WTC11 (cell line): ENCODE measurements at regions not wholly inside any gene's neighbourhood (a gene's known extent, or its start where the extent isn't known, plus 50 kb on each side); places are given as distances from the start of the nearest gene placed in this dataset.

ENCODE experiments used
- ESRRA ChIP-seq: sonication (generic); formaldehyde crosslinking; IDR thresholded peaks from 2 replicates; pipeline ENCODE4 v1.8.1; 2022; ENCODE audit warnings: mild to moderate bottlenecking, missing genetic modification reagents, borderline replicate concordance
- FOXP1 ChIP-seq: sonication (generic); formaldehyde crosslinking; IDR thresholded peaks from 2 replicates; pipeline ENCODE4 v1.8.0; 2022; ENCODE audit warnings: missing genetic modification reagents, mild to moderate bottlenecking, moderate library complexity, borderline replicate concordance
- JUN ChIP-seq: sonication (generic); formaldehyde crosslinking; IDR thresholded peaks from 2 replicates; pipeline ENCODE4 v1.8.0; 2023; ENCODE audit warnings: mild to moderate bottlenecking, missing genetic modification reagents
- NFYB ChIP-seq: sonication (generic); formaldehyde crosslinking; conservative IDR thresholded peaks from 2 replicates; pipeline ENCODE4 v1.8.0; 2022; ENCODE audit warnings: low read depth, missing genetic modification reagents
- RELA ChIP-seq: sonication (generic); formaldehyde crosslinking; IDR thresholded peaks from 2 replicates; pipeline ENCODE4 v1.8.1; 2022; ENCODE audit warnings: missing genetic modification reagents, mild to moderate bottlenecking, borderline replicate concordance
- SP1 ChIP-seq: sonication (generic); formaldehyde crosslinking; conservative IDR thresholded peaks from 2 replicates; pipeline ENCODE4 v1.8.1; 2022; ENCODE audit warnings: missing genetic modification reagents
- ZNF121 ChIP-seq: sonication (generic); formaldehyde crosslinking; IDR thresholded peaks from 2 replicates; pipeline ENCODE4 v1.8.0; 2023; ENCODE audit warnings: missing genetic modification reagents
- ZNF423 ChIP-seq: fragments of 250-450 bp; sonication (Bioruptor Pico); IDR thresholded peaks from 2 replicates; pipeline ENCODE4 v2.1.2; 2022; ENCODE audit warnings: mild to moderate bottlenecking, moderate library complexity
- TF ChIP-seq, protein P1 (sequence below): fragments of 200-600 bp; IDR thresholded peaks from 2 replicates; pipeline ENCODE4 v1.8.0; 2022; ENCODE audit warnings: antibody characterized with exemption
- TF ChIP-seq, protein P2 (sequence below): sonication (generic); formaldehyde crosslinking; IDR thresholded peaks from 2 replicates; pipeline ENCODE4 v1.8.1; 2023; ENCODE audit warnings: mild to moderate bottlenecking, missing genetic modification reagents, borderline replicate concordance
- TF ChIP-seq, protein P3 (sequence below): sonication (generic); formaldehyde crosslinking; IDR thresholded peaks from 2 replicates; pipeline ENCODE4 v1.8.0; 2022; ENCODE audit warnings: mild to moderate bottlenecking, missing genetic modification reagents
- TF ChIP-seq, protein P4 (sequence below): sonication (generic); formaldehyde crosslinking; IDR thresholded peaks from 2 replicates; pipeline ENCODE4 v1.8.1; 2023; ENCODE audit warnings: mild to moderate bottlenecking, missing genetic modification reagents
- TF ChIP-seq, protein P5 (sequence below): sonication (generic); formaldehyde crosslinking; IDR thresholded peaks from 2 replicates; pipeline ENCODE4 v1.8.0; 2023; ENCODE audit warnings: missing genetic modification reagents, mild to moderate bottlenecking, borderline replicate concordance

DNA sequence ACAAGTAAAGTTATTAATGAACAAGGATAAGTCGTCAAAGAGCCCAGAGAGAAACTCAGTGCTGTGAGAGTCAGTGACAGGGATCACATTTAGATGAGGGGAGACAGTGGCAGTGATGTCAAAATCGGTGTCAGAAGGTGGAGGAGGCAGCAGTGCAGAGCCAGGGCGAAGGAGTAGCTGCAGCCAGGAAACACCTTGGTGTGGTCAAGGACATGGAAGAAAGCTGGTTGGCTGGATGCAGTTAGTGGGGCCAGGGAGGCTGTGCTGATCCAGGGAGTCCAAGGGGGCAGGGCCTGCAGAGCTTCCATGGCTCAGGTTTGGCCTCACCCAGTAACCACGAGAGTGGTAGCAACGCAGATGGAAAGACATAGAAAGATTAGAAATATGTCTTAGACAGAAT is 50.7 kb upstream of the ADORA2B start:
- TF ChIP-seq, protein P1, sequence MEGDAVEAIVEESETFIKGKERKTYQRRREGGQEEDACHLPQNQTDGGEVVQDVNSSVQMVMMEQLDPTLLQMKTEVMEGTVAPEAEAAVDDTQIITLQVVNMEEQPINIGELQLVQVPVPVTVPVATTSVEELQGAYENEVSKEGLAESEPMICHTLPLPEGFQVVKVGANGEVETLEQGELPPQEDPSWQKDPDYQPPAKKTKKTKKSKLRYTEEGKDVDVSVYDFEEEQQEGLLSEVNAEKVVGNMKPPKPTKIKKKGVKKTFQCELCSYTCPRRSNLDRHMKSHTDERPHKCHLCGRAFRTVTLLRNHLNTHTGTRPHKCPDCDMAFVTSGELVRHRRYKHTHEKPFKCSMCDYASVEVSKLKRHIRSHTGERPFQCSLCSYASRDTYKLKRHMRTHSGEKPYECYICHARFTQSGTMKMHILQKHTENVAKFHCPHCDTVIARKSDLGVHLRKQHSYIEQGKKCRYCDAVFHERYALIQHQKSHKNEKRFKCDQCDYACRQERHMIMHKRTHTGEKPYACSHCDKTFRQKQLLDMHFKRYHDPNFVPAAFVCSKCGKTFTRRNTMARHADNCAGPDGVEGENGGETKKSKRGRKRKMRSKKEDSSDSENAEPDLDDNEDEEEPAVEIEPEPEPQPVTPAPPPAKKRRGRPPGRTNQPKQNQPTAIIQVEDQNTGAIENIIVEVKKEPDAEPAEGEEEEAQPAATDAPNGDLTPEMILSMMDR = no peak
- no peak for TF ChIP-seq RELA (CRISPR knock-in tag)
- TF ChIP-seq ZNF121 (CRISPR knock-in tag) = no peak
- no peak for TF ChIP-seq ZNF423 (CRISPR knock-in tag)
- TF ChIP-seq, protein P2, sequence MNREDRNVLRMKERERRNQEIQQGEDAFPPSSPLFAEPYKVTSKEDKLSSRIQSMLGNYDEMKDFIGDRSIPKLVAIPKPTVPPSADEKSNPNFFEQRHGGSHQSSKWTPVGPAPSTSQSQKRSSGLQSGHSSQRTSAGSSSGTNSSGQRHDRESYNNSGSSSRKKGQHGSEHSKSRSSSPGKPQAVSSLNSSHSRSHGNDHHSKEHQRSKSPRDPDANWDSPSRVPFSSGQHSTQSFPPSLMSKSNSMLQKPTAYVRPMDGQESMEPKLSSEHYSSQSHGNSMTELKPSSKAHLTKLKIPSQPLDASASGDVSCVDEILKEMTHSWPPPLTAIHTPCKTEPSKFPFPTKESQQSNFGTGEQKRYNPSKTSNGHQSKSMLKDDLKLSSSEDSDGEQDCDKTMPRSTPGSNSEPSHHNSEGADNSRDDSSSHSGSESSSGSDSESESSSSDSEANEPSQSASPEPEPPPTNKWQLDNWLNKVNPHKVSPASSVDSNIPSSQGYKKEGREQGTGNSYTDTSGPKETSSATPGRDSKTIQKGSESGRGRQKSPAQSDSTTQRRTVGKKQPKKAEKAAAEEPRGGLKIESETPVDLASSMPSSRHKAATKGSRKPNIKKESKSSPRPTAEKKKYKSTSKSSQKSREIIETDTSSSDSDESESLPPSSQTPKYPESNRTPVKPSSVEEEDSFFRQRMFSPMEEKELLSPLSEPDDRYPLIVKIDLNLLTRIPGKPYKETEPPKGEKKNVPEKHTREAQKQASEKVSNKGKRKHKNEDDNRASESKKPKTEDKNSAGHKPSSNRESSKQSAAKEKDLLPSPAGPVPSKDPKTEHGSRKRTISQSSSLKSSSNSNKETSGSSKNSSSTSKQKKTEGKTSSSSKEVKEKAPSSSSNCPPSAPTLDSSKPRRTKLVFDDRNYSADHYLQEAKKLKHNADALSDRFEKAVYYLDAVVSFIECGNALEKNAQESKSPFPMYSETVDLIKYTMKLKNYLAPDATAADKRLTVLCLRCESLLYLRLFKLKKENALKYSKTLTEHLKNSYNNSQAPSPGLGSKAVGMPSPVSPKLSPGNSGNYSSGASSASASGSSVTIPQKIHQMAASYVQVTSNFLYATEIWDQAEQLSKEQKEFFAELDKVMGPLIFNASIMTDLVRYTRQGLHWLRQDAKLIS (CRISPR knock-in tag) = no peak
- TF ChIP-seq JUN (CRISPR knock-in tag) = no peak
- no peak for TF ChIP-seq ESRRA (CRISPR knock-in tag)
- TF ChIP-seq SP1 (CRISPR knock-in tag) = no peak
- TF ChIP-seq, protein P3, sequence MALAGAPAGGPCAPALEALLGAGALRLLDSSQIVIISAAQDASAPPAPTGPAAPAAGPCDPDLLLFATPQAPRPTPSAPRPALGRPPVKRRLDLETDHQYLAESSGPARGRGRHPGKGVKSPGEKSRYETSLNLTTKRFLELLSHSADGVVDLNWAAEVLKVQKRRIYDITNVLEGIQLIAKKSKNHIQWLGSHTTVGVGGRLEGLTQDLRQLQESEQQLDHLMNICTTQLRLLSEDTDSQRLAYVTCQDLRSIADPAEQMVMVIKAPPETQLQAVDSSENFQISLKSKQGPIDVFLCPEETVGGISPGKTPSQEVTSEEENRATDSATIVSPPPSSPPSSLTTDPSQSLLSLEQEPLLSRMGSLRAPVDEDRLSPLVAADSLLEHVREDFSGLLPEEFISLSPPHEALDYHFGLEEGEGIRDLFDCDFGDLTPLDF (CRISPR knock-in tag) = no peak
- no peak for TF ChIP-seq FOXP1 (CRISPR knock-in tag)
- TF ChIP-seq, protein P4, sequence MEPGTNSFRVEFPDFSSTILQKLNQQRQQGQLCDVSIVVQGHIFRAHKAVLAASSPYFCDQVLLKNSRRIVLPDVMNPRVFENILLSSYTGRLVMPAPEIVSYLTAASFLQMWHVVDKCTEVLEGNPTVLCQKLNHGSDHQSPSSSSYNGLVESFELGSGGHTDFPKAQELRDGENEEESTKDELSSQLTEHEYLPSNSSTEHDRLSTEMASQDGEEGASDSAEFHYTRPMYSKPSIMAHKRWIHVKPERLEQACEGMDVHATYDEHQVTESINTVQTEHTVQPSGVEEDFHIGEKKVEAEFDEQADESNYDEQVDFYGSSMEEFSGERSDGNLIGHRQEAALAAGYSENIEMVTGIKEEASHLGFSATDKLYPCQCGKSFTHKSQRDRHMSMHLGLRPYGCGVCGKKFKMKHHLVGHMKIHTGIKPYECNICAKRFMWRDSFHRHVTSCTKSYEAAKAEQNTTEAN (CRISPR knock-in tag) = no peak
- TF ChIP-seq, protein P5, sequence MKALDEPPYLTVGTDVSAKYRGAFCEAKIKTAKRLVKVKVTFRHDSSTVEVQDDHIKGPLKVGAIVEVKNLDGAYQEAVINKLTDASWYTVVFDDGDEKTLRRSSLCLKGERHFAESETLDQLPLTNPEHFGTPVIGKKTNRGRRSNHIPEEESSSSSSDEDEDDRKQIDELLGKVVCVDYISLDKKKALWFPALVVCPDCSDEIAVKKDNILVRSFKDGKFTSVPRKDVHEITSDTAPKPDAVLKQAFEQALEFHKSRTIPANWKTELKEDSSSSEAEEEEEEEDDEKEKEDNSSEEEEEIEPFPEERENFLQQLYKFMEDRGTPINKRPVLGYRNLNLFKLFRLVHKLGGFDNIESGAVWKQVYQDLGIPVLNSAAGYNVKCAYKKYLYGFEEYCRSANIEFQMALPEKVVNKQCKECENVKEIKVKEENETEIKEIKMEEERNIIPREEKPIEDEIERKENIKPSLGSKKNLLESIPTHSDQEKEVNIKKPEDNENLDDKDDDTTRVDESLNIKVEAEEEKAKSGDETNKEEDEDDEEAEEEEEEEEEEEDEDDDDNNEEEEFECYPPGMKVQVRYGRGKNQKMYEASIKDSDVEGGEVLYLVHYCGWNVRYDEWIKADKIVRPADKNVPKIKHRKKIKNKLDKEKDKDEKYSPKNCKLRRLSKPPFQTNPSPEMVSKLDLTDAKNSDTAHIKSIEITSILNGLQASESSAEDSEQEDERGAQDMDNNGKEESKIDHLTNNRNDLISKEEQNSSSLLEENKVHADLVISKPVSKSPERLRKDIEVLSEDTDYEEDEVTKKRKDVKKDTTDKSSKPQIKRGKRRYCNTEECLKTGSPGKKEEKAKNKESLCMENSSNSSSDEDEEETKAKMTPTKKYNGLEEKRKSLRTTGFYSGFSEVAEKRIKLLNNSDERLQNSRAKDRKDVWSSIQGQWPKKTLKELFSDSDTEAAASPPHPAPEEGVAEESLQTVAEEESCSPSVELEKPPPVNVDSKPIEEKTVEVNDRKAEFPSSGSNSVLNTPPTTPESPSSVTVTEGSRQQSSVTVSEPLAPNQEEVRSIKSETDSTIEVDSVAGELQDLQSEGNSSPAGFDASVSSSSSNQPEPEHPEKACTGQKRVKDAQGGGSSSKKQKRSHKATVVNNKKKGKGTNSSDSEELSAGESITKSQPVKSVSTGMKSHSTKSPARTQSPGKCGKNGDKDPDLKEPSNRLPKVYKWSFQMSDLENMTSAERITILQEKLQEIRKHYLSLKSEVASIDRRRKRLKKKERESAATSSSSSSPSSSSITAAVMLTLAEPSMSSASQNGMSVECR (CRISPR knock-in tag) = no peak
- no peak for TF ChIP-seq NFYB
